GM10266 (cell line): ENCODE measurements at regions not wholly inside any gene's neighbourhood (a gene's known extent, or its start where the extent isn't known, plus 50 kb on each side); places are given as distances from the start of the nearest gene placed in this dataset.

Experiments
- DNase-seq: peaks from one replicate; pipeline ENCODE4 v3.0.0; 2012; ENCODE audit errors: extremely low spot score
- CTCF ChIP-seq: IDR thresholded peaks from 2 replicates; pipeline ENCODE4 v1.5.1; 2012; ENCODE audit warnings: mild to moderate bottlenecking, low read depth; ENCODE audit not compliant: control insufficient read depth, insufficient read depth; ENCODE audit errors: missing control alignments

- TF ChIP-seq CTCF = no peak
- no peak for DNase-seq
Measured at GRCh38 chr3:70501561-70501960, 189.1 kb upstream of the MDFIC2 start.

DNA sequence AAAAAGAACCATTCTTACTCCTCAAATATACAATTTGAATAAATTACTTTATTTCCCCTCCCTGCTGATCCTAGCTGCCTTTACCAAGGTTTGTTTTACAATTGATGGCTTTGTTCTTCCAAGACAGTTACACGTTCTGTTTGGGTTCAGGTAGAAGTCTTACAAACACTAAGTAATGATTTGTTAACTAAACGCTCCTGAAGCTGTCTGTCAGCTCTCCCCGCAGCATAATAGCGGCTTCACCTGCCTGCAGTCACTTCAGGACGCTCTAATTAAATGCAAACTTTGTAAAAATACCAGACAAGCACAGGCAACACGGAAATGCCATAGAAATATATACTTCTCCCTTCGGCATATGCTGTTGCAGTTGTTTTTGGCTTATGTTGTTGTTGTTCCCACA, 176.4 kb upstream of the MDFIC2 start:
- no peak for TF ChIP-seq CTCF
- no peak for DNase-seq

DNA sequence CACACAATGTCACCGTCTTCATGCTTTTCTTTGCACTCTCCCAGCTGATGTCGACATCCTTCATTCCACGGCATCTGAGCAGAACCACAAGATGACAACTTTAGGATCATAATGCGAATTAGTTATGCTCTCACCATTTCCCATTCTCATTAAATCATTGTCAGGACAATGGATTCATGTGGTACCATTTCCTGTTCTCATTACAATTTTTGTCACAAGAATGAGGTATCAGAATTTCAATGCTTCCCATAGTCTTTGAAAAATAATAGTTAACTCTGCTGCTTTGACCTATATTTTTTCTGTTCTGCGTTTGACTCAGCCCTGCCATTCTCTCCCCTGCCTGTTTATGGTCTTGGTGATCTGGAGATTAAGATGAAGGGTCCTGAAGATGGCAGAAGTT, 175.7 kb upstream of the MDFIC2 start:
- DNase-seq = no peak
- no peak for TF ChIP-seq CTCF

DNA sequence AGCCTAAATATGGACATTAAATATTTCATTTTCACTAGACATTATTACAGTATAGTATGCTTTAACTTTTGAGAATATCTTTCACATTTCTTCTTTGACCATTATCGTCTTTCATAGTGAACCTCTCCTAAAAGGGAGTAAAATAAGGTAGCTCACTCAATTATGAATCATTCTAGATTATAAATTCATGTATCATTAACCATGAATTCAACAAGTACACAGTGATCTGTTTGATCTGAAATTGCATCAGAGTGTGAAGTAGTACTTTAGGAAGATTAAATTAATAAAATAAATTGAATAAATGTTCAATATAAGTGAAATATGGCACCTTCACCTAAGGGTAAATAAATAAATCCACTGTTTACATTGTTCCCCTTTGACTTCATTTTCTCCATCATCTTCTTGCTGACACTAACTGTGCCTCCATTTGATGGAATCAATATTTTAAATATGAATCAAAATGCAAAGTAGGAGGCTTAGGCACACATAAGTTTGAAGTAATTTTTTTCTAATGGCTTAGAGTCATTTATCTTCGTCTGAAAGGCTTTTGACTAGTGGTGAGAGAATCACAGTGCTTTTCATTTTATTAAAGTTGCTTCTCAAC, 174.1 kb upstream of the MDFIC2 start:
- TF ChIP-seq CTCF = no peak
- no peak for DNase-seq

DNA sequence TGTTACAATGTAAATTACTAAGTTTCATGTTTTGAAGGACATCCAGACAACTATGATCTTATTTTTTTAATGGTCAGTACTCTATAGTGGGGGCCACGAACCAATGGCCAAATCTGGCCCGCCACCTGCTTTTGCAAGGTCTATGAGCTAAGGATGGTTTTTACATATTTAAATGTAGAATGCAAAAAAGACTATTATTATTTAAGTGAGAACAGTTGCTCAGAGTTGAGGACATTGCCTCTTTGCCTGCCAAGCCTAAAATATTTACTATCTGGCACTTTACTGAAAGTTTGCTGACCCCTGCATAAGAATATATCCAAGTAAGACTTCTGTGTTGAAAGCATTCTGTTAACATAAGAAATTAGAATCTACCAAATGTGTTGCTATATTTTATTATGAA, 163.7 kb upstream of the MDFIC2 start:
- DNase-seq = no peak
- TF ChIP-seq CTCF = no peak

- no peak for DNase-seq
- no peak for TF ChIP-seq CTCF
Measured at GRCh38 chr3:70471464-70472342, 159.3 kb upstream of the MDFIC2 start.

DNA sequence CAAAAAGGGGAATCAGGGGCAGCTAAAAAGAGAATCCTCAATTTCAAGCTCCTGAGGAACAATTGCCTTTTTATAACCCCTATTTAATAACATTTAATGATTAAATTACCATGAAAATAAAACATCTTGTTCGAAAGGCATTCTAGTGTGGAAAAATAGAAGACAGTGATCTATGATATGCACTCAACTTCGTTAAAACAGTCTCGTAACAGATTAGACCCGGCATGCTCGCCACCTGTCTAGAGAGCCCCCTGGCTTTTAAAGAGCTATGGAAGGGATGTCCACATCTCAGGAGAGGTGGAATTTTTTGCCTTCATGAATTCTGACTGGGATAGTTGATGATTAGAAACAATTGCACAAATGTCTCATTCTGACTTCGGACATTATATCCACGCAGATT, 153.7 kb upstream of the MDFIC2 start:
- TF ChIP-seq CTCF = no peak
- no peak for DNase-seq
